ENCODE measurements at regions not wholly inside any gene's neighbourhood (a gene's known extent, or its start where the extent isn't known, plus 50 kb on each side); places are given as distances from the start of the nearest gene placed in this dataset.

- no peak overlapping the region for H3K4me3 Mint-ChIP-seq
- peaks cover 9% of the 10 kb centered on the region for H3K4me1 ChIP-seq (ENCODE audit: control insufficient read depth, insufficient read depth, low read length)
- H3K4me3 ChIP-seq (ENCODE audit: low read length), result no peak overlapping the region
- H3K36me3 Mint-ChIP-seq, result no peaks in the 10 kb centered on the region
- peaks cover 3 to 7% of the 10 kb centered on the region in 2 donors for H3K4me1 Mint-ChIP-seq
- H3K27me3 Mint-ChIP-seq (ENCODE audit: low read depth in 2 of 2), result peaks cover 4 to 6% of the 10 kb centered on the region in 2 donors
- intact Hi-C loops (cut with micrococcal nuclease), result no loop called here
- no peak for TF ChIP-seq CTCF (IDR thresholded peaks at IDR 0.05)
- no peaks in the 10 kb centered on the region for H3K9me3 ChIP-seq (ENCODE audit: control insufficient read depth, insufficient read depth, low read length)
- ATAC-seq (no peak), DNase-seq (no peak)
- no peaks in the 10 kb centered on the region for H3K36me3 ChIP-seq (ENCODE audit: control insufficient read depth, insufficient read depth, low read length)
- no peak overlapping the region for H3K27ac Mint-ChIP-seq
- H3K27ac ChIP-seq (ENCODE audit: low read length), result no peak overlapping the region
- WGBS (ENCODE audit: insufficient coverage), result 76% methylated on average over 3 of the region's 4 CpGs
- no peaks in the 10 kb centered on the region for H3K9me3 Mint-ChIP-seq
- no peaks in the 10 kb centered on the region for H3K27me3 ChIP-seq (ENCODE audit: control insufficient read depth, insufficient read depth, low read length)
Observed at GRCh38 chr3:72263223-72263990, 478.5 kb upstream of the PROK2 start.

GRCh38 chr3:72262736-72263135, 477.8 kb upstream of the PROK2 start:
- WGBS (ENCODE audit: insufficient coverage), result 90% methylated on average over 3 of the region's 3 CpGs
- H3K9me3 Mint-ChIP-seq, result no peaks in the 10 kb centered on the region
- no peaks in the 10 kb centered on the region for H3K36me3 Mint-ChIP-seq
- Histone ChIP-seq H3K27ac (ENCODE audit: low read length) (no peak overlapping the region), H3K4me3 (ENCODE audit: low read length) (no peak overlapping the region), H3K9me3 (ENCODE audit: control insufficient read depth, insufficient read depth, low read length) (no peaks in the 10 kb centered on the region), H3K36me3 (ENCODE audit: control insufficient read depth, insufficient read depth, low read length) (no peaks in the 10 kb centered on the region), H3K4me1 (ENCODE audit: control insufficient read depth, insufficient read depth, low read length) (peaks cover 13% of the 10 kb centered on the region), H3K27me3 (ENCODE audit: control insufficient read depth, insufficient read depth, low read length) (no peaks in the 10 kb centered on the region)
- DNase-seq (no peak), ATAC-seq (no peak)
- no peak overlapping the region for H3K27ac Mint-ChIP-seq
- intact Hi-C loops (cut with micrococcal nuclease), result no loop called here
- no peak overlapping the region for H3K4me3 Mint-ChIP-seq
- peaks cover 6 to 11% of the 10 kb centered on the region in 2 donors for H3K4me1 Mint-ChIP-seq
- H3K27me3 Mint-ChIP-seq (ENCODE audit: low read depth in 2 of 2), result peaks cover 6 to 7% of the 10 kb centered on the region in 2 donors
- no peak for TF ChIP-seq CTCF (IDR thresholded peaks at IDR 0.05)

GRCh38 chr3:72261566-72262564, 476.9 kb upstream of the PROK2 start:
- TF ChIP-seq CTCF (IDR thresholded peaks at IDR 0.05), result no peak
- 80% methylated on average over 8 of the region's 8 CpGs for WGBS (ENCODE audit: insufficient coverage)
- intact Hi-C loops (cut with micrococcal nuclease), result no loop called here

More at GRCh38 chr3:72261566-72262564, 476.9 kb upstream of the PROK2 start:
- Histone ChIP-seq H3K27ac (ENCODE audit: low read length) (no peak overlapping the region), H3K36me3 (ENCODE audit: control insufficient read depth, insufficient read depth, low read length) (no peaks in the 10 kb centered on the region), H3K27me3 (ENCODE audit: control insufficient read depth, insufficient read depth, low read length) (no peaks in the 10 kb centered on the region), H3K9me3 (ENCODE audit: control insufficient read depth, insufficient read depth, low read length) (no peaks in the 10 kb centered on the region), H3K4me3 (ENCODE audit: low read length) (no peak overlapping the region), H3K4me1 (ENCODE audit: control insufficient read depth, insufficient read depth, low read length) (peaks cover 13% of the 10 kb centered on the region)
- ATAC-seq (no peak), DNase-seq (no peak)
- Mint-ChIP-seq H3K4me3 (no peak overlapping the region), H3K9me3 (no peaks in the 10 kb centered on the region), H3K27ac (no peak overlapping the region), H3K27me3 (ENCODE audit: low read depth in 2 of 2) (peaks cover 6 to 7% of the 10 kb centered on the region in 2 donors), H3K36me3 (no peaks in the 10 kb centered on the region), H3K4me1 (peaks cover 9 to 12% of the 10 kb centered on the region in 2 donors)
